ENCODE measurements at regions not wholly inside any gene's neighbourhood (a gene's known extent, or its start where the extent isn't known, plus 50 kb on each side); places are given as distances from the start of the nearest gene placed in this dataset.
A peak's percentile ranks its signal among the peaks of the same experiment; 100 is the strongest.

DNA sequence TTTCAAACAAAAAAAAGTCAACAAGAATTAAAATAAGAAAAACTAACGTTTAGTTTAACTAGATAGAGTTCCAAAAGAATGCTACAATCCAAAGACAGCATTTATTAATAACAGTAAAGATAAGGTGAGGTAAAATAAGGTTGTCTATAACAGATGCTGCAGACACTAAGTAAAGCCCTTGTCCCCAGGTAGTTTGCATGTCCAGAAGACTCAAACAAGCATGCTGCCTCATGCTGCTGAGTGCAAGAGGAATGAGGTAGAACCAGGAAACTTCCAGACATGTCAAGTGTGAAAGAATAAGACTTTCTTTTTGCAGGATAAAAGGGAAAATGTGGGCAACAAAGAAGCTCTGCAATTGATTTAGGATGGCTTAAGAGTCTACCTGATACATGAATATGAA is 439.2 kb downstream of the PLOD2 start:
- Histone ChIP-seq H3K27ac (ENCODE audit: low read length) (no peak overlapping the region), H3K27me3 (ENCODE audit: control insufficient read depth, insufficient read depth, low read length) (no peaks in the 10 kb centered on the region), H3K4me1 (ENCODE audit: control insufficient read depth, insufficient read depth, low read length) (no peaks in the 10 kb centered on the region), H3K9me3 (ENCODE audit: control insufficient read depth, low read depth, low read length) (no peaks in the 10 kb centered on the region), H3K36me3 (ENCODE audit: control insufficient read depth, insufficient read depth, low read length) (no peaks in the 10 kb centered on the region), H3K4me3 (ENCODE audit: low read length) (no peak overlapping the region)
- DNase-seq: no peak
- no CpG with 5 or more reads among the region's 1 CpG for WGBS (ENCODE audit: insufficient coverage, low lambda C conversion rate)

DNA sequence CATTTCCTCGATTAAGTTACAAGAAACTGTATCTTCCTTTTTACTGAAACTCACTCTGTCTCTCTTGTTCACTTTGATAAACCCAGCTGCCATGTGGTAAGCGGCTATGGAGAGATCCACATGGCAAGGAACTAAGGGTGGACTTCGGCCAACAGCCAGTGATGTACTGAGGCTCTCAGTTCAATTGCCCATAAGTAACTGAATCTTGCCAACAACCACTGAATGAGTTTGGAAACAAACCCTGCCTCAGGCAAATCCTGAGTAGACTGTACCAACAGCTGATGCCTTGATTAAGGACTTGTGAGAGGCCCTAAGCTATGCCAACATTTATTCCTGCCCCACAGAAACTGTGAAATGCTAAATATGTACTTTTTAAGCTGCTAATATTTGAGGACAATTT is 433.5 kb downstream of the PLOD2 start:
- no peaks in the 10 kb centered on the region for H3K4me1 ChIP-seq (ENCODE audit: control insufficient read depth, insufficient read depth, low read length)
- no peaks in the 10 kb centered on the region for H3K27me3 ChIP-seq (ENCODE audit: control insufficient read depth, insufficient read depth, low read length)
- 100% methylated on average over 1 of the region's 3 CpGs for WGBS (ENCODE audit: insufficient coverage, low lambda C conversion rate)
- H3K36me3 ChIP-seq (ENCODE audit: control insufficient read depth, insufficient read depth, low read length): no peaks in the 10 kb centered on the region
- no peak overlapping the region for H3K4me3 ChIP-seq (ENCODE audit: low read length)
- no peak for DNase-seq
- no peak overlapping the region for H3K27ac ChIP-seq (ENCODE audit: low read length)
- no peaks in the 10 kb centered on the region for H3K9me3 ChIP-seq (ENCODE audit: control insufficient read depth, low read depth, low read length)

DNA sequence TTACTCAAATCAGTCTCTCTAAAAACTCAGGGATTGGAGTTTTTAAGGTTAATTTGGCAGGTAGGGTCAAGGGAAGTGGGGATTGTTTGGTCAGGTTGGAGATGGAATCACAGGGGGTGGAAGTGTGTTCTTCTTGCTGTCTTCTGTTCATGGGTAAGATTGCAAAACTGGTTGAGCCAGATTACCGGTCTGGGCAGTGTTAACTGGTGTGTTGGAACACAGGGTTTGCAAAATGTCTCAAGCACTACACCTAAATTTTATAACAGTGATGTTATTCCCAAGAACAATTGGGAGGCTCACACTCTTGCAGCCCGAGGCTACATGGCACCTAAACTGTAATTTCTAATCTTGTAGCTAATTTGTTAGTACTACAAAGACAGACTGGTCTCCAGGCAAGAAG is 425.4 kb downstream of the PLOD2 start:
- no CpG with 5 or more reads among the region's 2 CpGs for WGBS (ENCODE audit: insufficient coverage, low lambda C conversion rate)
- Histone ChIP-seq H3K27ac (ENCODE audit: low read length) (no peak overlapping the region), H3K27me3 (ENCODE audit: control insufficient read depth, insufficient read depth, low read length) (no peaks in the 10 kb centered on the region), H3K4me1 (ENCODE audit: control insufficient read depth, insufficient read depth, low read length) (no peaks in the 10 kb centered on the region), H3K4me3 (ENCODE audit: low read length) (no peak overlapping the region), H3K9me3 (ENCODE audit: control insufficient read depth, low read depth, low read length) (no peaks in the 10 kb centered on the region), H3K36me3 (ENCODE audit: control insufficient read depth, insufficient read depth, low read length) (no peaks in the 10 kb centered on the region)
- DNase-seq: no peak

DNA sequence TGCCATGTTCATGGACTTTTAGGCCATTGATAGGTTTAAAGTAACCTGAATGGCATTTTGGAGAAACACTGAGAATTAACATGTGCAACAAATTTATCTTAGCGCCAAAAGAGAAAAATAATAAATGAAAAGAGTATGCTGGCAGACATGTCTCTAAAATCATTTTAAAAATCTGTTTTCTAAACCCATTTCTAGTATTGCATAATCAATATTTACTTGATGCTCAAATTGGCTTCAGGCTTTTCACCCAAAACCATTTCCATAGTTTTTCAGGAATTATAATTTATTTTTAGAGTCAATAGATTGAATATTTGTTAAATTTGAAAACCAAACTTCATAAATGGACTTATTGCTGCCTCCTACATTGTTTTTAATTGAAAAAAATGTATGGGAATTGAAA is 423.0 kb downstream of the PLOD2 start:
- Histone ChIP-seq H3K4me3 (ENCODE audit: low read length) (no peak overlapping the region), H3K9me3 (ENCODE audit: control insufficient read depth, low read depth, low read length) (no peaks in the 10 kb centered on the region), H3K36me3 (ENCODE audit: control insufficient read depth, insufficient read depth, low read length) (no peaks in the 10 kb centered on the region), H3K27me3 (ENCODE audit: control insufficient read depth, insufficient read depth, low read length) (no peaks in the 10 kb centered on the region), H3K27ac (ENCODE audit: low read length) (no peak overlapping the region), H3K4me1 (ENCODE audit: control insufficient read depth, insufficient read depth, low read length) (no peaks in the 10 kb centered on the region)
- 100% methylated on average over 1 of the region's 1 CpG for WGBS (ENCODE audit: insufficient coverage, low lambda C conversion rate)
- DNase-seq: no peak

DNA sequence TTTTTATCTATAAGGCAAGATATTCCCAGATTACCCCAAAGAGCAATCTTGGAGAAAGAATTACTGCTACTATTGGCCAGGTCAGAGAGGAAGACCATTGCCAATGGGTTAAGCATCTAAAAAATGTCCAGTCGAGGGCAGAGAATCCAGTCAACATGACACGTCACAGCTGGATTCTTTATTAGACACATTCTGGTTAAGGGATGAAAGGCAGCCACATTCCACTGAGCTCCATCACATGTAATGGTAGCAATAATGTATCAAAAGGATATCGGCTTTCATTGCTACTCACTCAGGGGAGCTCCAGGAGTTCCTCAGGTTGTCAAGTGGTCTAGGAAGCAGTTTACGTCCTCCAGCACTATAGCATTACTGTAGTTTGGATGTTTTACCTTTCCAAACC is 421.1 kb downstream of the PLOD2 start:
- no peaks in the 10 kb centered on the region for H3K4me1 ChIP-seq (ENCODE audit: control insufficient read depth, insufficient read depth, low read length)
- H3K27ac ChIP-seq (ENCODE audit: low read length): no peak overlapping the region
- no CpG with 5 or more reads among the region's 4 CpGs for WGBS (ENCODE audit: insufficient coverage, low lambda C conversion rate)
- H3K27me3 ChIP-seq (ENCODE audit: control insufficient read depth, insufficient read depth, low read length): no peaks in the 10 kb centered on the region
- H3K36me3 ChIP-seq (ENCODE audit: control insufficient read depth, insufficient read depth, low read length): no peaks in the 10 kb centered on the region
- H3K4me3 ChIP-seq (ENCODE audit: low read length): no peak overlapping the region
- DNase-seq: no peak
- no peaks in the 10 kb centered on the region for H3K9me3 ChIP-seq (ENCODE audit: control insufficient read depth, low read depth, low read length)

DNA sequence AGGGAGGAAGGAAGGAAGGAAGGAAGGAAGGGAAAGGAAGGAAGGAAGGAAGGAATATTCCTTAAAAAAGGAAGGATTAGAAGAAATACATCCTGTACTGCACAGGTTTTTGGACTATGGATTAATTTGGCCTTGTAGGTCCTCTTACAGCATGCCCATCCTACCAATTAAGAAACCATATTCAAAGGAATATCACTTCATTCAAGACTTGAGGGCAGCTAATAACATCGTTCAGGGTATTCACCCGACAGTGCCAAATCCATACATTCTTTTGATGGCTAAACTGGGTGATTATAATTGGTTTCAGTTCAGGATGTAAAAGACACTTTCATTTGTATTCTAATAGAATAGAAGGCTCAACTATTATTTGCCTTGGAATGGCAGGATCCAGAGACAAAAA is 410.3 kb downstream of the PLOD2 start:
- H3K4me3 ChIP-seq (ENCODE audit: low read length): no peak overlapping the region
- DNase-seq: no peak
- H3K4me1 ChIP-seq (ENCODE audit: control insufficient read depth, insufficient read depth, low read length): no peaks in the 10 kb centered on the region
- no peaks in the 10 kb centered on the region for H3K27me3 ChIP-seq (ENCODE audit: control insufficient read depth, insufficient read depth, low read length)
- no CpG with 5 or more reads among the region's 2 CpGs for WGBS (ENCODE audit: insufficient coverage, low lambda C conversion rate)
- no peaks in the 10 kb centered on the region for H3K36me3 ChIP-seq (ENCODE audit: control insufficient read depth, insufficient read depth, low read length)
- H3K9me3 ChIP-seq (ENCODE audit: control insufficient read depth, low read depth, low read length): no peaks in the 10 kb centered on the region
- H3K27ac ChIP-seq (ENCODE audit: low read length): no peak overlapping the region

DNA sequence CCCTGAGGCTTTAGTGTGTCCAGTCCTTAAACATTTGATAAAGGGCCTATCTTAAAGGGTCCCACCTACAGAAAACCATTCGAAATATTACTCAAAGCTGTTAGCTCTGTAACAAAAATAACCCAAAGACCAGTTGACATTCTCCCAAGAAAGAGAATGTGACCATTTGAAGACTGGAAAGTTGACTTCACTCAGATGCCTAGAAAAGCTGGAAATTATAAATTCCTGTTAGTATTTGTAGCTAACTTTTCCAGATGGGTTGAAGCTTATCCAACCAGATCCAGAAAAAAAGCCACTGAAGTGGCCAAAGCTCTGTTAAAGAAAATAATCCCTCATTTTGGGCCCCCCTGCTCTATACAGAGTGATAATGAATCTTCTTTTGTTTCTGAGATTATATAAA is 408.4 kb downstream of the PLOD2 start:
- WGBS (ENCODE audit: insufficient coverage, low lambda C conversion rate): no CpG with 5 or more reads among the region's 1 CpG
- H3K9me3 ChIP-seq (ENCODE audit: control insufficient read depth, low read depth, low read length): no peaks in the 10 kb centered on the region
- DNase-seq: no peak
- no peak overlapping the region for H3K27ac ChIP-seq (ENCODE audit: low read length)
- H3K27me3 ChIP-seq (ENCODE audit: control insufficient read depth, insufficient read depth, low read length): no peaks in the 10 kb centered on the region
- no peaks in the 10 kb centered on the region for H3K4me1 ChIP-seq (ENCODE audit: control insufficient read depth, insufficient read depth, low read length)
- no peak overlapping the region for H3K4me3 ChIP-seq (ENCODE audit: low read length)
- no peaks in the 10 kb centered on the region for H3K36me3 ChIP-seq (ENCODE audit: control insufficient read depth, insufficient read depth, low read length)

DNA sequence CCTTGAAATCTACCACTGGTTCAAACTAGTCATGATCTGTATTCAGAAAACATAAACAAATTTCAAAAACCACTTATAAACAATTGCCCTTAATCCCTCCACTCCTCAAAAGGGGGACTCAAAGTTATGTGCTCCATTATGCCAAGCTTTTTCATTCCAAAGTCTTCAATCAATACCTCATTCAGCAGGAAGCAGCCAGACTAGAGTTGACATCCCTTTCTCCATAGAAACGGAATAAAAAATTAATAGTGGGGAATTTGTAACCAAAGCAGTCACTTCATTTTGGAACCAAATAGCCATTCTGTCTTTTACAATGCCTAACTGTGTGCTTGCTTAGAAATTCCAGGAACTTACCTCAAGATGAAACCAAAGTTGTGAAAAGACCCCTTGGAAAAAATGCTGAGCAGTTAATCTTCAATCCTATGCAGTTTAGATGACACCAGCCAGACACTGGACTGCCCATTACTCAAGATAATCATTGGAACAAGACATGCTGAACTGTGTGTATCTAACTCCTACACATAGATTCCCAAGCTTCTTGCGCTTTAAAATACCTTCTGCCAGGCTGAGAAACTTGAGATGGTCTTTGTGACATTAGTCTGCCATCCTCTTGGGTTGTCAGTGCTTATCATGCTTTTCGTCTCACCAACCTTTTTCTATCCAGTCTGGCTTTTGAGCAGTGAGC is 406.2 kb downstream of the PLOD2 start:
- Histone ChIP-seq H3K9me3 (ENCODE audit: control insufficient read depth, low read depth, low read length) (no peaks in the 10 kb centered on the region), H3K27ac (ENCODE audit: low read length) (no peak overlapping the region), H3K4me3 (ENCODE audit: low read length) (no peak overlapping the region), H3K27me3 (ENCODE audit: control insufficient read depth, insufficient read depth, low read length) (no peaks in the 10 kb centered on the region), H3K36me3 (ENCODE audit: control insufficient read depth, insufficient read depth, low read length) (no peaks in the 10 kb centered on the region), H3K4me1 (ENCODE audit: control insufficient read depth, insufficient read depth, low read length) (no peaks in the 10 kb centered on the region)
- WGBS (ENCODE audit: insufficient coverage, low lambda C conversion rate): no CpG with 5 or more reads among the region's 3 CpGs
- no peak for DNase-seq

DNA sequence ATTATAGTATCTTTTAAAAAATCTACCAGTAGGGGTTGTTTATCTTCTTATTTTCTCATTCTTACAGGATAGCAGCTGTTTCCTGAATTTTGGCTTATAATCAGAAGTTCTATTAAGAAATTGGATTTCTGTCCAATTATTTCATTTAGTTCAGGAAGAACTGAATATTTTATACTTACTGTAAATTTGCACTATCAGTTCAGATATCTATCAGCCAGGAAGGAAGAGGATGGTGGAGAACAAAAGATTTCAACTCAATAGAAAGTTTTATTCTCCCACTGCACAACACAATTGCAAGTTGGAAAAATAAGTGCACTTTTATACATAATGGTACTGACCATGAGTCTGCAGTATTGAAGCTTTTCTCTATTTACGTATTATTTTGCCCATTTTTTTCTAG is 400.9 kb downstream of the PLOD2 start:
- WGBS (ENCODE audit: insufficient coverage, low lambda C conversion rate): 100% methylated on average over 1 of the region's 1 CpG
- H3K27me3 ChIP-seq (ENCODE audit: control insufficient read depth, insufficient read depth, low read length): no peaks in the 10 kb centered on the region
- no peaks in the 10 kb centered on the region for H3K4me1 ChIP-seq (ENCODE audit: control insufficient read depth, insufficient read depth, low read length)

DNA sequence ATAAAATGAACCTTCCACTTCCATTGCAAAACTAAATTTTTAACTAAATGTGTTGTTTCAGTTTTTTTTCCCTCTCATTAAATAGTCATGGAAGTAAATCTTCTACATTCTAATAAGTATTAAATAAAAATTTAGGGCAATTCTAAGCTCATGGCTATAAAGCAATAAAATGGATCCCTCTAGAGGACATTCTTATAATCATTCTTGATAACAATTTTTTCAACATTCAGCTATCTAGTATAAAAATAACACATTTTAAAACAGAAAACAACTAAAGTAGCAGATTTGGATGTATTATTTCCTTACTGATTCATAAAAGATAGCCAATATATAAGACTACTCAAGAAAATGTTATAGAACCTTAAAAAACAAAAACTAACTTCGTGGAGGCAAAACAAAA is 393.1 kb downstream of the PLOD2 start:
- Histone ChIP-seq H3K36me3 (ENCODE audit: control insufficient read depth, insufficient read depth, low read length) (no peaks in the 10 kb centered on the region), H3K27me3 (ENCODE audit: control insufficient read depth, insufficient read depth, low read length) (no peaks in the 10 kb centered on the region), H3K4me1 (ENCODE audit: control insufficient read depth, insufficient read depth, low read length) (no peaks in the 10 kb centered on the region), H3K4me3 (ENCODE audit: low read length) (no peak overlapping the region), H3K9me3 (ENCODE audit: control insufficient read depth, low read depth, low read length) (no peaks in the 10 kb centered on the region), H3K27ac (ENCODE audit: low read length) (no peak overlapping the region)
- no peak for DNase-seq
- WGBS (ENCODE audit: insufficient coverage, low lambda C conversion rate): no CpG with 5 or more reads among the region's 1 CpG

More for the DNA sequence above, 400.9 kb downstream of the PLOD2 start:
- H3K9me3 ChIP-seq (ENCODE audit: control insufficient read depth, low read depth, low read length): no peaks in the 10 kb centered on the region
- no peak overlapping the region for H3K27ac ChIP-seq (ENCODE audit: low read length)
- DNase-seq: no peak
- no peaks in the 10 kb centered on the region for H3K36me3 ChIP-seq (ENCODE audit: control insufficient read depth, insufficient read depth, low read length)
- no peak overlapping the region for H3K4me3 ChIP-seq (ENCODE audit: low read length)

DNA sequence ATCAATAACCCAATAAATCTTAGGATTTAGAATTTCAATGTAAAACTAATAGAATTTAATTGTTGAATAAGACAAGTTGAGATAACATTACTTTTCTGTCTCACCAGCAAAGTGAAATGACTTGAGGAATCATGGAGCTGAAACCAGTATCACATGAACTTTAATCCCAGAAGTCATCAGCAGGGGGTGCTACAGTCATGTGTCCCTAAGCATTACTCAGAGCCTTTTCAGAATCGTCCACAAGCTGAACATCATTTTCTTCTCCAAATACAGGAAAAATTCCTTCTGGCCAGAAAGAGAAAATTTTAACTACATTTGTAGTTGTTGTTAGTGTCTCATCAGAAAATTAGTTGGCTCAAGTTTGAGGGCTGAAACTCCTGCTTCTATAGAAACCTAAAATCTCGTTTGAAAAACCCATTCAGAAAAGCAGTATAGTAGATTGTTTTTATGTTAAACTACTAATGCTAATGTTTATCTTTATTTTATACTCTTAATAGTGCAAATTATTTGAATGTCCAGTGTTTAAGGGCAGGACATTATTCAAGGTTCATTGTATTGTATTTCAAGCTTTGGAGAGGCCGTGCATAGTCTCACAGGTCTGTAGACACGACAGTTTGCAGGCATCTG is 384.1 kb downstream of the PLOD2 start:
- WGBS (ENCODE audit: insufficient coverage, low lambda C conversion rate): no CpG with 5 or more reads among the region's 4 CpGs
- no peak overlapping the region for H3K4me3 ChIP-seq (ENCODE audit: low read length)
- H3K36me3 ChIP-seq (ENCODE audit: control insufficient read depth, insufficient read depth, low read length): no peaks in the 10 kb centered on the region
- no peaks in the 10 kb centered on the region for H3K27me3 ChIP-seq (ENCODE audit: control insufficient read depth, insufficient read depth, low read length)
- DNase-seq: peak; percentile 9 to 10
- no peaks in the 10 kb centered on the region for H3K9me3 ChIP-seq (ENCODE audit: control insufficient read depth, low read depth, low read length)
- no peaks in the 10 kb centered on the region for H3K4me1 ChIP-seq (ENCODE audit: control insufficient read depth, insufficient read depth, low read length)
- H3K27ac ChIP-seq (ENCODE audit: low read length): no peak overlapping the region

Data from large intestine (tissue), 3 donors.